ENCODE measurements at regions not wholly inside any gene's neighbourhood (a gene's known extent, or its start where the extent isn't known, plus 50 kb on each side); places are given as distances from the start of the nearest gene placed in this dataset.

- H3K36me3 ChIP-seq (ENCODE audit: control insufficient read depth, insufficient read depth, low read length) = no peaks in the 10 kb centered on the region
- no peak for DNase-seq (ENCODE audit: low read depth in 4 of 6, low spot score in 6 of 6)
- no CpG with 5 or more reads among the region's 1 CpG for WGBS (ENCODE audit: insufficient coverage)
- H3K4me3 ChIP-seq (ENCODE audit: low read depth, low read length) = no peak overlapping the region
- H3K27ac ChIP-seq (ENCODE audit: low read depth, low read length) = no peak overlapping the region
- H3K27me3 ChIP-seq (ENCODE audit: control insufficient read depth, insufficient read depth, low read length) = no peaks in the 10 kb centered on the region
- H3K4me1 ChIP-seq (ENCODE audit: control insufficient read depth, insufficient read depth, low read length) = no peaks in the 10 kb centered on the region
- H3K9me3 ChIP-seq (ENCODE audit: control insufficient read depth, insufficient read depth, low read length) = no peaks in the 10 kb centered on the region
Observed at GRCh38 chr7:15752377-15752776, 65.9 kb upstream of the MEOX2 start.

DNA sequence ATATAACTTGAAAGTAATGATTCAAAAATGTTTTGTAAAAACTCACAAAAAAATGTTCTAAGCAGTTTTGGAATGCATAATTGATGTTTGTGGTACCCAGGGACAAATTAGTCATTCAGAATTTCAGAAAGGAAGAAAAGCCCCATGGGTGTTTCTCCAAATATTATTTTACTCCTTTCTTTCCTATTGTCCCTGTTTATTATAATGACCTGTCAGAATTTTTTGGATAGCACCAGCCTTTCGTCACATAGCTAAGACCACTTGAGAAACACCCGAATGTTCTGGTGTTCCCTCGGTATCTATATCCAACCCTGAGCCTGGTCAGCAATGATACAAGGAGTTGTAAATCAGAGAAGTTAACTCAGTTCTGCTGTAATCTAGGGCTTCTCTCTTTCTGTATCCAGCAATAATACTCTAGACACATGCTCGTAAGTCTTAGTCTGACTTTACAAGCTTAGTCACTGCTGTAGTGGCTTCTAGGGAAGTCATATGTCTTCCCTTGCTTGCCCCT is 64.8 kb upstream of the MEOX2 start:
- H3K4me3 ChIP-seq (ENCODE audit: low read depth, low read length) = no peak overlapping the region
- no peak overlapping the region for H3K27ac ChIP-seq (ENCODE audit: low read depth, low read length)
- H3K27me3 ChIP-seq (ENCODE audit: control insufficient read depth, insufficient read depth, low read length) = no peaks in the 10 kb centered on the region
- 100% methylated on average over 1 of the region's 4 CpGs for WGBS (ENCODE audit: insufficient coverage)
- no peaks in the 10 kb centered on the region for H3K4me1 ChIP-seq (ENCODE audit: control insufficient read depth, insufficient read depth, low read length)
- H3K9me3 ChIP-seq (ENCODE audit: control insufficient read depth, insufficient read depth, low read length) = no peaks in the 10 kb centered on the region
- DNase-seq (ENCODE audit: low read depth in 4 of 6, low spot score in 6 of 6) = no peak
- no peaks in the 10 kb centered on the region for H3K36me3 ChIP-seq (ENCODE audit: control insufficient read depth, insufficient read depth, low read length)

DNA sequence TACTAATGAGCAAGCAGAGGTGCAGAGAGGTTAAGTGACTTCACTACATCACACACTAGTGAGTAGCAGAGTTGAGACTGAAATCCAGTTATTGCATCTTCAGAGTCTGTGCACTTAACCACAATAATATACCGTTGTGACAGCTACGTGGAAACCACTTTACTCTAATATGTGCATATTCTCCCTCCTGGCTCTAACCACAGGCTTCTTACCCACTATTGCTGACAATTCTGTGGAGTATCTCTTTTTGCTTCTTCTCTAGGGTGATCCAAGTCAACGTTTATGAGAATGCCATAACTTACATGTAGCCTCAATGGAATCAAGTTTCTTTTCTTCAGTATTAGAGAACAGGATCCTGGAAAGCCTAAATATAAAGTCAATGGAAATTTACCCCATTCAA is 64.2 kb upstream of the MEOX2 start:
- DNase-seq (ENCODE audit: low read depth in 4 of 6, low spot score in 6 of 6) = no peak
- Histone ChIP-seq H3K27me3 (ENCODE audit: control insufficient read depth, insufficient read depth, low read length) (no peaks in the 10 kb centered on the region), H3K4me3 (ENCODE audit: low read depth, low read length) (no peak overlapping the region), H3K9me3 (ENCODE audit: control insufficient read depth, insufficient read depth, low read length) (no peaks in the 10 kb centered on the region), H3K4me1 (ENCODE audit: control insufficient read depth, insufficient read depth, low read length) (no peaks in the 10 kb centered on the region), H3K36me3 (ENCODE audit: control insufficient read depth, insufficient read depth, low read length) (no peaks in the 10 kb centered on the region), H3K27ac (ENCODE audit: low read depth, low read length) (no peak overlapping the region)
- WGBS (ENCODE audit: insufficient coverage) = no CpG with 5 or more reads among the region's 3 CpGs

DNA sequence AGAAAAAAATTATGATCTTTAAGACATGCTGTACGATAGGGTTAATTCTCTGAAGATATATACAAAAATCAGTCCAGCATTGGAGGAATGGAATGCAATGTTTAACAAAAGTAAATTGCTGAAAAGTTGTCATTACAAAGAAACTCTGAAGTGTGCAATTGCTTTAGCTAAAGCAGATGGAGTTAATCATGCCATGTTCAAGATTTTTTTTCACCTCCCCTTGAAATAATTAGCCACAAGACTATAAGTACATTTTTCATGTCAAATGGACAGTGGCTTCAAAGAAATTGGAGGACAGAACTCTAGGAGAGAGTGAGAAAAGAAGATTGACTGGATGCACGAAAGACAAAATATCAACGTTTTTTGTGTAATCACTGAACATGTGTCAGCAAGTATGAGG is 63.1 kb upstream of the MEOX2 start:
- H3K4me3 ChIP-seq (ENCODE audit: low read depth, low read length) = no peak overlapping the region
- no peaks in the 10 kb centered on the region for H3K9me3 ChIP-seq (ENCODE audit: control insufficient read depth, insufficient read depth, low read length)
- no peaks in the 10 kb centered on the region for H3K4me1 ChIP-seq (ENCODE audit: control insufficient read depth, insufficient read depth, low read length)
- H3K27me3 ChIP-seq (ENCODE audit: control insufficient read depth, insufficient read depth, low read length) = no peaks in the 10 kb centered on the region
- no peak overlapping the region for H3K27ac ChIP-seq (ENCODE audit: low read depth, low read length)
- 54% methylated on average over 2 of the region's 3 CpGs for WGBS (ENCODE audit: insufficient coverage)
- DNase-seq (ENCODE audit: low read depth in 4 of 6, low spot score in 6 of 6) = no peak
- no peaks in the 10 kb centered on the region for H3K36me3 ChIP-seq (ENCODE audit: control insufficient read depth, insufficient read depth, low read length)

DNA sequence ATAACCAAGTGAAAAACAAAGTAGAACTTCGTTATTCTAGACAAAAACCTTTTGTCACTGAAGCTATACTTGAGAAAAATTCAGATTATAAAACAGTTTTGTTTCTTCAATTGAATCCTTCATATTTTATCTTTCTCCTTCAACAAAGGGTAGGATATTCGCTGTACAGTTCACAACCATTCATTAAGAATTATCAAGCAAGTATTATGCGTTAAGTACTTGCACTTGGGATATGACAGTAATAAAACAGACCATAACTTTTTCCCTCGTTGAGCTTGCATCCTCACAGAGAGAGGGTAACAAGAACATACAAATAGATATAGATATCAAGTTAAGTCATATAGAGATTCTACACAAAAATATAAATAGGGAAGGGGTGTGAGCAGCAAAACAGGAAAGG is 61.2 kb upstream of the MEOX2 start:
- Histone ChIP-seq H3K36me3 (ENCODE audit: control insufficient read depth, insufficient read depth, low read length) (no peaks in the 10 kb centered on the region), H3K27ac (ENCODE audit: low read depth, low read length) (no peak overlapping the region), H3K4me1 (ENCODE audit: control insufficient read depth, insufficient read depth, low read length) (no peaks in the 10 kb centered on the region), H3K27me3 (ENCODE audit: control insufficient read depth, insufficient read depth, low read length) (no peaks in the 10 kb centered on the region), H3K9me3 (ENCODE audit: control insufficient read depth, insufficient read depth, low read length) (no peaks in the 10 kb centered on the region), H3K4me3 (ENCODE audit: low read depth, low read length) (no peak overlapping the region)
- no peak for DNase-seq (ENCODE audit: low read depth in 4 of 6, low spot score in 6 of 6)
- no CpG with 5 or more reads among the region's 4 CpGs for WGBS (ENCODE audit: insufficient coverage)

DNA sequence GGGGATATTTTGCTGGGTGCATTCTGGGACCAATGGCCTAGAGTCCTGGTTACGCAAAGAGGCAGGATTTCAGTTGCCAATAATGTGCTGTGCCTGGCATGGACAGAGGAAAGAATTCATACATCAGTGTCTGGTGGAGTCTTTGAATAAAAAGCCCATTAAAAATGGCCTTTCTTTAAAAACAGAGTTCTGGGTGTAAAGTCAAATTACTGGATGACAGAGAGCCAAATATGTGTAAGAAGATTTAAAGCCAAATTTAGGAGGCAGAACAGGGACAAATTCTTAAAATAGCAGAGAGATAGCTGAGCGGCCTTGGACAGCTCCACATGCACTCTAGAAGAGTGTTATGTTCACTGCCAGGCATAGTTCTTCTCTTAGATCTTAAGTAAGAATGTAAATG is 60.8 kb upstream of the MEOX2 start:
- Histone ChIP-seq H3K9me3 (ENCODE audit: control insufficient read depth, insufficient read depth, low read length) (no peaks in the 10 kb centered on the region), H3K36me3 (ENCODE audit: control insufficient read depth, insufficient read depth, low read length) (no peaks in the 10 kb centered on the region), H3K4me1 (ENCODE audit: control insufficient read depth, insufficient read depth, low read length) (no peaks in the 10 kb centered on the region), H3K27ac (ENCODE audit: low read depth, low read length) (no peak overlapping the region), H3K4me3 (ENCODE audit: low read depth, low read length) (no peak overlapping the region), H3K27me3 (ENCODE audit: control insufficient read depth, insufficient read depth, low read length) (no peaks in the 10 kb centered on the region)
- peak; percentile 12 to 70 (median 32) for DNase-seq (ENCODE audit: low read depth in 4 of 6, low spot score in 6 of 6)
- WGBS (ENCODE audit: insufficient coverage) = 33% methylated on average over 1 of the region's 2 CpGs

GRCh38 chr7:15743926-15744480 is 57.5 kb upstream of the MEOX2 start:
- no peaks in the 10 kb centered on the region for H3K36me3 ChIP-seq (ENCODE audit: control insufficient read depth, insufficient read depth, low read length)
- no peak for DNase-seq (ENCODE audit: low read depth in 4 of 6, low spot score in 6 of 6)
- 100% methylated on average over 1 of the region's 3 CpGs for WGBS (ENCODE audit: insufficient coverage)

GRCh38 chr7:15737601-15738000 is 51.1 kb upstream of the MEOX2 start:
- no peak for DNase-seq (ENCODE audit: low read depth in 4 of 6, low spot score in 6 of 6)
- Histone ChIP-seq H3K27ac (ENCODE audit: low read depth, low read length) (no peak overlapping the region), H3K4me3 (ENCODE audit: low read depth, low read length) (no peak overlapping the region), H3K9me3 (ENCODE audit: control insufficient read depth, insufficient read depth, low read length) (no peaks in the 10 kb centered on the region), H3K36me3 (ENCODE audit: control insufficient read depth, insufficient read depth, low read length) (no peaks in the 10 kb centered on the region), H3K27me3 (ENCODE audit: control insufficient read depth, insufficient read depth, low read length) (no peaks in the 10 kb centered on the region), H3K4me1 (ENCODE audit: control insufficient read depth, insufficient read depth, low read length) (no peaks in the 10 kb centered on the region)
- no CpG with 5 or more reads among the region's 2 CpGs for WGBS (ENCODE audit: insufficient coverage)

More at GRCh38 chr7:15743926-15744480, 57.5 kb upstream of the MEOX2 start:
- Histone ChIP-seq H3K4me3 (ENCODE audit: low read depth, low read length) (no peak overlapping the region), H3K4me1 (ENCODE audit: control insufficient read depth, insufficient read depth, low read length) (no peaks in the 10 kb centered on the region), H3K27me3 (ENCODE audit: control insufficient read depth, insufficient read depth, low read length) (no peaks in the 10 kb centered on the region), H3K27ac (ENCODE audit: low read depth, low read length) (no peak overlapping the region), H3K9me3 (ENCODE audit: control insufficient read depth, insufficient read depth, low read length) (no peaks in the 10 kb centered on the region)

All from spinal cord (tissue), 9 donors.